HepG2 (cell line): ENCODE measurements at regions not wholly inside any gene's neighbourhood (a gene's known extent, or its start where the extent isn't known, plus 50 kb on each side); places are given as distances from the start of the nearest gene placed in this dataset.
A peak's percentile ranks its signal among the peaks of the same experiment; 100 is the strongest.

Source experiments
- ASH2L ChIP-seq: fragments of 300-600, 200-600 bp; sonication (generic); IDR thresholded peaks from 2 replicates; pipeline ENCODE4 v1.7.0; 2017; ENCODE audit warnings: low read depth, mild to moderate bottlenecking, moderate library complexity, mixed read lengths, low read length; ENCODE audit not compliant: insufficient read length
- BHLHE40 ChIP-seq: IDR thresholded peaks from 2 replicates; pipeline ENCODE4 v1.6.1; 2011; ENCODE audit warnings: low read length, improper control_type of control experiment
- FOSL2 ChIP-seq: sonication (generic); formaldehyde crosslinking; IDR thresholded peaks from 2 replicates; pipeline ENCODE4 v1.4.0; 2020; ENCODE audit warnings: missing genetic modification reagents
- GABPB1 ChIP-seq: IDR thresholded peaks from 2 replicates; pipeline ENCODE4 v1.6.1; 2016; ENCODE audit warnings: mild to moderate bottlenecking, missing genetic modification reagents, moderate library complexity, missing compliant biosample characterization
- HNF4A ChIP-seq: sonication (generic); formaldehyde crosslinking; IDR thresholded peaks from 2 replicates; pipeline ENCODE4 v1.4.0; 2020; ENCODE audit warnings: missing genetic modification reagents
- ISX ChIP-seq: sonication (generic); formaldehyde crosslinking; conservative IDR thresholded peaks from 2 replicates; pipeline ENCODE4 v1.5.0; 2020; ENCODE audit warnings: missing genetic modification reagents
- NFE2L2 ChIP-seq: fragments of 150-350 bp; IDR thresholded peaks from 2 replicates; pipeline ENCODE4 v1.6.1; 2014; ENCODE audit warnings: low read length
- NR2F2 ChIP-seq: IDR thresholded peaks from 2 replicates; pipeline ENCODE4 v1.6.1; 2012; ENCODE audit warnings: low read depth, inconsistent platforms, borderline replicate concordance
- SOX13 ChIP-seq, 3 experiments: fragments of 450-650 bp in 1 of 3; sonication (generic) in 1 of 3; formaldehyde crosslinking in 1 of 3; IDR thresholded peaks in 2 of 3; conservative IDR thresholded peaks in 1 of 3; 2 replicates each; pipeline versions ENCODE4 v1.5.0 to v1.6.1; 2016 to 2020; ENCODE audit warnings: antibody characterized with exemption in 1 of 3, mild to moderate bottlenecking in 1 of 3, missing compliant biosample characterization in 1 of 3, missing genetic modification reagents in 1 of 3, moderate library complexity in 1 of 3
- SRSF1 ChIP-seq: fragments of 200-400 bp; formaldehyde crosslinking; optimal IDR thresholded peaks from 2 replicates; pipeline ENCODE3; 2017; ENCODE audit warnings: mild to moderate bottlenecking, low read depth, low read length, moderate library complexity
- STAT5B ChIP-seq: sonication (generic); formaldehyde crosslinking; IDR thresholded peaks from 2 replicates; pipeline ENCODE4 v1.4.0; 2020; ENCODE audit warnings: missing genetic modification reagents
- THAP11 ChIP-seq: IDR thresholded peaks from 2 replicates; pipeline ENCODE4 v1.6.1; 2016; ENCODE audit warnings: missing biosample characterization, missing genetic modification reagents
- YEATS4 ChIP-seq: sonication (generic); formaldehyde crosslinking; IDR thresholded peaks from 2 replicates; pipeline ENCODE4 v1.4.0; 2020; ENCODE audit warnings: missing genetic modification reagents, borderline replicate concordance
- ZNF776 ChIP-seq: sonication (generic); formaldehyde crosslinking; IDR thresholded peaks from 2 replicates; pipeline ENCODE4 v1.4.0; 2020; ENCODE audit warnings: mild to moderate bottlenecking, missing genetic modification reagents
- ZNF788 ChIP-seq: sonication (generic); formaldehyde crosslinking; IDR thresholded peaks from 2 replicates; pipeline ENCODE4 v1.5.0; 2020; ENCODE audit warnings: mild to moderate bottlenecking, missing genetic modification reagents, borderline replicate concordance

DNA sequence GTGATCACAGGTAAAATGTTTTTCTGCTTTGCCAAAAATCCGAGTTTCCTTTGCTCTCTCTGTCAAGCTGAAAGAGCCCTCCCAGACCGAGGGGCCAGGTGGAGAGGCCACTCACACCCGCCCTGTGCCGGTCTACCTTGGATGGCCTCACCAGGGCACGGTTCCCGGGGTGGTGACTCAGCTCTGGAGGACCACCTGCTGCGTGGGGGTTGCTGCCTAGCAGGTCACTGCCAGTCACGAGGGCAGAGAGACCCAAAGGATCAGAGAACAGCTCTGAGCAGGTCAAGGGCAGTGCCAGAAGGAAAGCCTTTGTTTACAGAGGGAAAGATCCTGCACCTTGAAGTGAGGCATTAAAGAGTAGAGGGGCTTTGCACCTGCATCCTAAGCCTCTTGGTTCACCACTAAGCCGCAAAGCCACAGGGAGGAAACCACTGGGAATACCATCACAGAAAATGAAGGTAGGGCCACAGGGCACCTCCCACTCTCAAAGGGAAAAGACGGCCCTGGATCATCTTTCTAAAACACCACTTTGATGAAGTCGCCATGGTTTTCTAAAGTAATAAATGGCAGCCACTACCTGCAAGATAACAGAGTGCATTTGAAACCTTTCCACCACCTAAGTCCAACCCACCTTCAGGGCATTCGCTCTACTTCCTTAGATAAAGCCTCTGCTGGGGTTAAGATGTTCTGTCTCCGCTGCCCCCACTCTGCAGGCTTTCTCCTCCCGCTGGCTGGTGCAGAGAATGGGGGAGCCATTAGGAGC, 160.3 kb upstream of the KLF14 start (continued):
- peak; percentile 32; the same call in 1 of the 2 replicates for TF ChIP-seq ZNF788 (CRISPR knock-in tag)
- no peak for TF ChIP-seq ZNF776 (CRISPR knock-in tag)
- TF ChIP-seq STAT5B (CRISPR knock-in tag): no peak
- TF ChIP-seq ASH2L: peak; percentile 12
- peak; percentile 28; the same call in 1 of the 2 replicates for TF ChIP-seq NFE2L2
- no peak for TF ChIP-seq THAP11 (CRISPR knock-in tag)
- peak; percentile 22; the same call in 1 of the 2 replicates for TF ChIP-seq GABPB1
- no peak for TF ChIP-seq SOX13 (IDR thresholded peaks at IDR 0.05)
- TF ChIP-seq SOX13 (CRISPR knock-in tag; conservative IDR thresholded peaks at IDR 0.05 in 1 of 2, IDR thresholded peaks at IDR 0.05 in 1 of 2): peak in 1 of 2 experiments; percentile 58; a peak in 2 of 4 replicates
- TF ChIP-seq BHLHE40: peak; percentile 53
- no peak for TF ChIP-seq SRSF1
- TF ChIP-seq HNF4A (CRISPR knock-in tag): peak; percentile 60
- no peak for TF ChIP-seq ISX (CRISPR knock-in tag)
- peak; percentile 36; the same call in 1 of the 2 replicates for TF ChIP-seq NR2F2
- no peak for TF ChIP-seq YEATS4 (CRISPR knock-in tag)
- TF ChIP-seq FOSL2 (CRISPR knock-in tag): peak; percentile 98
